Upper lobe of right lung (tissue), 1 donor: ENCODE measurements at regions not wholly inside any gene's neighbourhood (a gene's known extent, or its start where the extent isn't known, plus 50 kb on each side); places are given as distances from the start of the nearest gene placed in this dataset.

Source experiments
- ATAC-seq: fragments of 200-7000 bp; cut with Tn5 transposase; one replicate; pipeline ENCODE4 v1.9.1; 2020; ENCODE audit warnings: mild to moderate bottlenecking, moderate library complexity
- DNase-seq: peaks from one replicate; pipeline ENCODE4 v3.0.0-alpha.2; 2020
- H3K27ac ChIP-seq: fragments of 200-600 bp; one replicate; pipeline ENCODE4 v1.8.0; 2022
- H3K27me3 ChIP-seq: fragments of 200-600 bp; one replicate; pipeline ENCODE4 v1.8.0; 2022; ENCODE audit warnings: mild to moderate bottlenecking
- H3K36me3 ChIP-seq: fragments of 200-600 bp; one replicate; pipeline ENCODE4 v1.8.0; 2022
- H3K4me1 ChIP-seq: fragments of 200-600 bp; one replicate; pipeline ENCODE4 v1.8.0; 2022
- H3K4me3 ChIP-seq: fragments of 200-600 bp; one replicate; pipeline ENCODE4 v1.8.0; 2022; ENCODE audit warnings: mild to moderate bottlenecking
- H3K9me3 ChIP-seq: fragments of 200-600 bp; one replicate; pipeline ENCODE4 v1.8.0; 2022
- intact Hi-C: fragments of 100-400 bp; cut with DNase I; formaldehyde crosslinking; loops from one replicate; pipeline ENCODE4 v1.11.0; 2022
- TF ChIP-seq, protein P1 (sequence below): fragments of 200-600 bp; IDR thresholded peaks from one replicate; pipeline ENCODE4 v1.8.0; 2022; ENCODE audit warnings: antibody characterized with exemption
- donor health status: DM: no; HTN: yes; CAD: no; lungs with severe emphysema.

GRCh38 chr2:160695402-160696086 lies 201.9 kb upstream of the RBMS1 start:
- H3K36me3 ChIP-seq, result no peaks in the 10 kb centered on the region
- H3K4me3 ChIP-seq, result no peak overlapping the region
- no peaks in the 10 kb centered on the region for H3K27me3 ChIP-seq
- H3K4me1 ChIP-seq, result no peaks in the 10 kb centered on the region
- no peak overlapping the region for H3K27ac ChIP-seq
- intact Hi-C loops, result no loop called here
- H3K9me3 ChIP-seq, result no peaks in the 10 kb centered on the region
- no peak for ATAC-seq
- no peak for DNase-seq
- TF ChIP-seq, protein P1, sequence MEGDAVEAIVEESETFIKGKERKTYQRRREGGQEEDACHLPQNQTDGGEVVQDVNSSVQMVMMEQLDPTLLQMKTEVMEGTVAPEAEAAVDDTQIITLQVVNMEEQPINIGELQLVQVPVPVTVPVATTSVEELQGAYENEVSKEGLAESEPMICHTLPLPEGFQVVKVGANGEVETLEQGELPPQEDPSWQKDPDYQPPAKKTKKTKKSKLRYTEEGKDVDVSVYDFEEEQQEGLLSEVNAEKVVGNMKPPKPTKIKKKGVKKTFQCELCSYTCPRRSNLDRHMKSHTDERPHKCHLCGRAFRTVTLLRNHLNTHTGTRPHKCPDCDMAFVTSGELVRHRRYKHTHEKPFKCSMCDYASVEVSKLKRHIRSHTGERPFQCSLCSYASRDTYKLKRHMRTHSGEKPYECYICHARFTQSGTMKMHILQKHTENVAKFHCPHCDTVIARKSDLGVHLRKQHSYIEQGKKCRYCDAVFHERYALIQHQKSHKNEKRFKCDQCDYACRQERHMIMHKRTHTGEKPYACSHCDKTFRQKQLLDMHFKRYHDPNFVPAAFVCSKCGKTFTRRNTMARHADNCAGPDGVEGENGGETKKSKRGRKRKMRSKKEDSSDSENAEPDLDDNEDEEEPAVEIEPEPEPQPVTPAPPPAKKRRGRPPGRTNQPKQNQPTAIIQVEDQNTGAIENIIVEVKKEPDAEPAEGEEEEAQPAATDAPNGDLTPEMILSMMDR, result no peak

GRCh38 chr2:160696087-160696452 lies 202.5 kb upstream of the RBMS1 start:
- ATAC-seq, result no peak
- H3K9me3 ChIP-seq, result no peaks in the 10 kb centered on the region
- TF ChIP-seq, protein P1, result no peak

DNA sequence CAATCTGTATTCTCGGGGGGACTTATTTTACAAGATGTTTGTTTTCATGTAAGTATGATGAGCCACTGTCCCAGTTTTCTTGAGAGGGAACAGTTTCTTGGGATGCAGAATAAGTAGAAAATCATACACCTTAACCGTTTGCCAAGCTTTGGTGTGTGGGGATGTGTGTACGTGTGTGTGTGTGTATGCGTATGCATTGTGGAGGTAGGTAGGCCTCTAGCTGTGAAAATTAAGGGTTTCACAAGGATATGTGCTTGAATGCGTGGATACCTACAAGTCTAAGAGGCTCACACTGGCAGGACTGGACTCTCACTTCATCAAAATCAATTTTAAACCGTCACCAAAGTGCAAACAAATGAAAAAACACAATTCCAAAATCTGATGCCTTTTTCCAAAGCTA lies 204.2 kb upstream of the RBMS1 start:
- Histone ChIP-seq H3K4me3 (no peak overlapping the region), H3K36me3 (no peaks in the 10 kb centered on the region), H3K27me3 (no peaks in the 10 kb centered on the region), H3K27ac (no peak overlapping the region), H3K4me1 (no peaks in the 10 kb centered on the region), H3K9me3 (no peaks in the 10 kb centered on the region)
- ATAC-seq (no peak), DNase-seq (no peak)
- TF ChIP-seq, protein P1, result no peak
- intact Hi-C loops, result no loop called here

More at GRCh38 chr2:160696087-160696452, 202.5 kb upstream of the RBMS1 start:
- Histone ChIP-seq H3K4me3 (no peak overlapping the region), H3K4me1 (no peaks in the 10 kb centered on the region), H3K36me3 (no peaks in the 10 kb centered on the region), H3K27ac (no peak overlapping the region), H3K27me3 (no peaks in the 10 kb centered on the region)
- intact Hi-C loops, result no loop called here
- no peak for DNase-seq

DNA sequence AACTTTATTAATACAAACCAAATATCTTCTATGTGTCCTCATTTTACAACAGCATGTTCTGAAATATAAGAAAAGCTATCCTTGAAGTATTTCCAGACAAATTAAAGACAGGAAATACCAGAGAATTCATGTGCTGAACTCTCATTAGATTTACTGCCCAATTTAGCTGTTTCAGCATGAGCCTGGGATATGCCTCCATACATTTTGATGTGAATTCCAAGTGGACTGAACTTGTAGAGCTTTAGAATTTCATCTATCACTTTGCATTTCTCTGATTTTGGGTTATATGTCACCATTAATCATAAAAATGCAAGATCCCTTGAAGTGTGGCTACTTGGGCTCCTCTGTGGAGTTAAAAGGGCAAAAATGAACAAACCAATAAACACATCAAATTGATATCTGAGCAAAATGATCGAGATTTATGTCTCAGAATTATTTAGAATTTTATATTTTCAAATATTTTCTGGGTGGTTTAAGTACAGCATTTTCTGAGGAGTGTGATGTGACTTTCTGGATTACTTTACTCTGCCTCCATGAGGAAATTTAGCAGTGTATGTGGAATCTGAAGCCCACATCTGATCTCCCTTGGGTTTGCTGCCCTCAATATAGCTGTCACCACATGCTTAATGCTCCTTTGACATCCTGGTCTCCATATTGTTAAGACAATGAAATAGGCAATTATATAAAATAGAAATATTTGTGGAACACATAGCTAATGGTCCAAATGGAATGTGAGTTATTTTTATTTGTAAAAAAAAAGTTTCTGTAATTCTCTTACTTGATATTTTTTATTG lies 206.6 kb upstream of the RBMS1 start:
- peaks cover 7% of the 10 kb centered on the region for H3K4me1 ChIP-seq
- no peak for DNase-seq
- H3K9me3 ChIP-seq, result no peaks in the 10 kb centered on the region
- no peak for ATAC-seq
- intact Hi-C loops, result no loop called here
- H3K27me3 ChIP-seq, result no peaks in the 10 kb centered on the region
- H3K27ac ChIP-seq, result no peak overlapping the region
- TF ChIP-seq, protein P1, result no peak
- no peaks in the 10 kb centered on the region for H3K36me3 ChIP-seq
- H3K4me3 ChIP-seq, result no peak overlapping the region

DNA sequence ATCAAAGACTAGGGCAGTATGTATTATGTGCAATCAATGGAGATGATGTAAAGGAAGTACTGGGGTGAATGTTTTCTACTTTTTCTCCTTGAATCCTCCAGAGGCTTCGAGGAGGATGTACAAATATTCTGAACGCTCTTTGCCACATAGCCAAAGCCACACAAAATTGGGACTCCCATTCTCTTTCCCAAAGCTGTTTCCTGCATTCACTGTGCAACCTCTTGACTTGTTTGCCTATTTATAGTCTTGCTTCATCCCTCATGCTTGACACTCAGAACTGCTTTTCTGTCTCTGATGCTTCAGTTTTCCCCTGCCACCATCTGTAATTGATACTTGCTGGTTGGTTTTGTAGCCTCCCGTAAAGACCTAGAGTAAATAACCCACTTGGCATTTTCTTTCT lies 208.2 kb upstream of the RBMS1 start:
- DNase-seq (no peak), ATAC-seq (no peak)
- TF ChIP-seq, protein P1, result no peak
- Histone ChIP-seq H3K36me3 (no peaks in the 10 kb centered on the region), H3K4me1 (peaks cover 7% of the 10 kb centered on the region), H3K9me3 (no peaks in the 10 kb centered on the region), H3K27me3 (no peaks in the 10 kb centered on the region), H3K27ac (no peak overlapping the region), H3K4me3 (no peak overlapping the region)
- intact Hi-C loops, result no loop called here
